ENCODE measurements at regions not wholly inside any gene's neighbourhood (a gene's known extent, or its start where the extent isn't known, plus 50 kb on each side); places are given as distances from the start of the nearest gene placed in this dataset.

DNA sequence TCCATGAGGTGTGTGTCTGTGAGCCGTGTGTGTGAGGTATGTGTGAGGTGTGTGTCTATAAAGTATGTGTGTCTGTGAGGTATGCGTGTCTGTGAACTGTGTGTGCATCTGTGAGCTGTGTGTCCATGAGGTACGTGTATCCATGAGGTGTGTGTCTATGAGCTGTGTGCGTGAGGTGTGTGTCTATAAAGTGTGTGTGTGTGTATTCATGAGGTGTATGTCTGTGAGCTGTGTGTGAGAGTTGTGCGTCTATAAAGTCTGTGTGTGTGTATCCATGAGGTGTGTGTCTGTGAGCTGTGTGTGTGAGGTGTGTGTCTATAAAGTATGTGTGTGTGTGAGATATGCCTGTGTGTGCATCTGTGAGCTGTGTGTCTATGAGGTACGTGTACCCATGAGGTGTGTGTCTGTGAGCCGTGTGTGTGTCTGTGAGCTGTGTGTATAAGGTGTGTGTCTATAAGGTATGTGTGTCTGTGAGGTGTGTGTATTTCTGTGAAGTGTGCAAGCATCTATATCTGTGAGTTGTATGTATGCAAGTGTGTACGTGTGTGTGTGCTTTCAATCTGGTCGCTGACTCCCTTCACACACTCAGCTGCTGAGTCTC lies 91.9 kb upstream of the FOXP4 start:
- DNase-seq (ENCODE audit: low read depth), result no peak
- TF ChIP-seq, protein P1, sequence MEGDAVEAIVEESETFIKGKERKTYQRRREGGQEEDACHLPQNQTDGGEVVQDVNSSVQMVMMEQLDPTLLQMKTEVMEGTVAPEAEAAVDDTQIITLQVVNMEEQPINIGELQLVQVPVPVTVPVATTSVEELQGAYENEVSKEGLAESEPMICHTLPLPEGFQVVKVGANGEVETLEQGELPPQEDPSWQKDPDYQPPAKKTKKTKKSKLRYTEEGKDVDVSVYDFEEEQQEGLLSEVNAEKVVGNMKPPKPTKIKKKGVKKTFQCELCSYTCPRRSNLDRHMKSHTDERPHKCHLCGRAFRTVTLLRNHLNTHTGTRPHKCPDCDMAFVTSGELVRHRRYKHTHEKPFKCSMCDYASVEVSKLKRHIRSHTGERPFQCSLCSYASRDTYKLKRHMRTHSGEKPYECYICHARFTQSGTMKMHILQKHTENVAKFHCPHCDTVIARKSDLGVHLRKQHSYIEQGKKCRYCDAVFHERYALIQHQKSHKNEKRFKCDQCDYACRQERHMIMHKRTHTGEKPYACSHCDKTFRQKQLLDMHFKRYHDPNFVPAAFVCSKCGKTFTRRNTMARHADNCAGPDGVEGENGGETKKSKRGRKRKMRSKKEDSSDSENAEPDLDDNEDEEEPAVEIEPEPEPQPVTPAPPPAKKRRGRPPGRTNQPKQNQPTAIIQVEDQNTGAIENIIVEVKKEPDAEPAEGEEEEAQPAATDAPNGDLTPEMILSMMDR (IDR thresholded peaks at IDR 0.05; ENCODE audit: insufficient read depth, low read depth, low read length), result no peak
- H3K4me3 ChIP-seq (ENCODE audit: low read depth, low read length), result no peak overlapping the region

DNA sequence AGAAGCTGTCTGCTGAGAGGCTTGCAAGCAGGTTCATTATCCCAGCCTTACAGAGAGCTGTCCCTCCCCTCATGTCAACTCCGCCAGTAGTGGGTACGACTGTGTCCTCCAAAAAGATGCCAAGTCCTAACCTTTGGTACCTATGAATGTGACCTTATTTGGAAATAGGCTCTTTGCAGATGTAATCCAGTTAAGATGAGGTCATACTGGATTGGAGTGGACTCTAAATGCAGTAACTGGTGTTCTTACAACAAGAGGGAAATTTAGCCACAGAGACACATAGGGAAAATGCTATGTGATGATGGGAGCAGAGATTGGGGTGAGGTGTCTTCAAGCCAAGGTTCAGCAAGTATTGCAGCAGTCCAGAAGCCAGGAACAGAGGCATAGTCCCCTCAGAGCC lies 90.8 kb upstream of the FOXP4 start:
- DNase-seq (ENCODE audit: low read depth), result no peak
- H3K4me3 ChIP-seq (ENCODE audit: low read depth, low read length), result no peak overlapping the region
- TF ChIP-seq, protein P1 (IDR thresholded peaks at IDR 0.05; ENCODE audit: insufficient read depth, low read depth, low read length), result no peak

DNA sequence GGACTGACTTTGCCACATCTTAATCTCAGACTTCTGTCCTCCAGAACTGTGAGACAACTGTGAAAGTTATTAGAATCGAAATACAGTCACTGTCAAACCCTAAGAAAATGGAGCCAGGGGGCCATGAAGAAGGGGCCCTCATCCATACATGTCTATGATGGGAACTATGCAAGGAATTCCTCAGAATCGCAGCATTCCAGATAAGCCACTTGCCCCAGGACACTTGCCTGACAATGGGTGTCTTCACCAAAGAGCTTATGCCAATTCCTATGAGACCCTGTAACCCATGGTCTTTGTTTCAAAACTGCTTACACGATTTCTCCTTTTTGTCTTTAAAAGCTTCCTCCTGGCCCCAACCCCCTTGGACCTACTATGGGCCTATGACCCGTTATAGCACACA lies 90.4 kb upstream of the FOXP4 start:
- H3K4me3 ChIP-seq (ENCODE audit: low read depth, low read length), result no peak overlapping the region
- TF ChIP-seq, protein P1 (IDR thresholded peaks at IDR 0.05; ENCODE audit: insufficient read depth, low read depth, low read length), result no peak
- DNase-seq (ENCODE audit: low read depth), result no peak

DNA sequence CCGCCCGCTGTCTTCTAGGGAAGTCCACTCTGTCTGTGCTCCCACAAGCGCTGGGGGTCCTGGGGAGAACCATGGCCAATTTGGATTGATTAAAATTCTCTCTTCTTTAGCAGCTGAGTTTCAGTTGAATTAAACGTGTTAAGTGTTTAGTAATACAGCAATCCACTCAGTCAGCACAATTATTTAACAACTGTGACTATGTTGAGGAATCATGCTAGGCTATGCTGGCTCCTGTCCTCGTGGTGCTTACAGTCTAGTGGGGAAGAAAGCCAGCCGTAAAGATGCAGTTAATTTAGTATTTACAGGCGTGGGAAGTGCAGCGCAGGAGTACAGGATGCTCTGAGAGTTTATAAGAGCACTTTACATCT lies 88.9 kb upstream of the FOXP4 start:
- H3K4me3 ChIP-seq (ENCODE audit: low read depth, low read length), result no peak overlapping the region
- TF ChIP-seq, protein P1 (IDR thresholded peaks at IDR 0.05; ENCODE audit: insufficient read depth, low read depth, low read length), result no peak
- no peak for DNase-seq (ENCODE audit: low read depth)

DNA sequence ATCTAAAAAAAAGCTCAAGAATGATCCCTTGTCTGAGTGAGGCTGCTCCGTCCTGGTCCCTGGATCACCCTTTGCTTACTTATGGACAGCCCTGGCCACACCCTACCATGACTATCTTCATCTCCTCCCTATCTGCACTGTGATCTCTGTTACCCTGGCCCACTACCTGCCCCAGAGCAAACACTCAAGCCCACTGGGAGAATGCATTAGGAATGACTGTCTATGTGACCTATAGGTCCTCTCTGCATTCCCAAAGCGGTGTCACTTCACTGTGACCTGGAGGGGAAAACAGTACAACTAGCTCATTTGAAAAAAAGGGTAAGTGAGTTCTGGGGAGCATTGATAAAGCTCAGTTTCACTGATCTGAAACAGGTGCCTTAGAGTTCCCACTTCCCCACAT lies 86.4 kb upstream of the FOXP4 start:
- TF ChIP-seq, protein P1 (IDR thresholded peaks at IDR 0.05; ENCODE audit: insufficient read depth, low read depth, low read length), result no peak
- no peak overlapping the region for H3K4me3 ChIP-seq (ENCODE audit: low read depth, low read length)
- no peak for DNase-seq (ENCODE audit: low read depth)

DNA sequence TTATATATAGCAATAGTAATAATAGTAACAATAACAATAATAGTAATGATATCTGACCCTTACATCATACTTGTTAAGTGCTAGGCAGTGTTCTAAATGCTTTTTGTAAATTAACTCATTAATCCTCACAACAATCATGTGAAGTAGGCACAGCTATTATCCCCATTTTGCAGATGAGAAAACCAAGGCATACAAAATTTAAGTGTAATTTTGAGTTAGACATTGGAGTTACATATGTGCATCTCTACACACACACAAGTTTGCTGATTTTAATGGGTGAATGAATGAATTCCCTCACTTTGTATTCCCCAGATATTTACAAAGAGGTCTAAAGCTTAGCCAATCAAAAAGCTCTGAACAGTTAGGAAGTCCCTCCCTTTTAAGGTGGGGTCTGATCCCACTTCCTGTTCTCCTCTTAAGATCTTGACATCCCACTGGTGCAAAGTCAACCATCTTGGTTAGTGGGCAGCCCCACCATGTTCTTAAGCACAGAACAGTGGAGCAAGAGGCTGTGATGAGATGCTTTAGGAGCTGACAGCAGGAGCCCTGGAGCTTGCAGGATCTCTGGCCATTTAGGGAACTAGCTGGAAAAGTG lies 85.3 kb upstream of the FOXP4 start:
- H3K4me3 ChIP-seq (ENCODE audit: low read depth, low read length), result no peak overlapping the region
- TF ChIP-seq, protein P1 (IDR thresholded peaks at IDR 0.05; ENCODE audit: insufficient read depth, low read depth, low read length), result no peak
- no peak for DNase-seq (ENCODE audit: low read depth)

DNA sequence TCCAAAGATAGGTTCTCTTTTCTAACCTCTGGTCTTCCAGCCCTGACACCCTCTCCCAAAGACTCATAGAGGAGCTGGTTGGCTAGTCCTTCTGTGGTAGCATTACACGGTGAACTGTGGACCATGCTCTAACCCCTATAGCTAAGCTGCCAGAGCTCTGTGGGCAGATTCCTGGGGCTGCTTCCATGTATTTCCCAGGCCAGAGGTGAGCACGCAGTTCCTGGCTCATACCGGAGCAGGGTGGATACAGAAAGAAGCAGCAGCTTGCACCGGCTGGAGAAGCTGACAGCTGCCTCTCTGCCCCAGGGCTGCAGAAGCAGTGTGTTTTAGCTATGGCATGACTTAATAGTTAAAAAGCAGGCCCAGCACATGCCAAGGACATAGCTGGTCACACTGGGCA lies 84.1 kb upstream of the FOXP4 start:
- DNase-seq (ENCODE audit: low read depth), result no peak
- no peak overlapping the region for H3K4me3 ChIP-seq (ENCODE audit: low read depth, low read length)

More for the DNA sequence above, 84.1 kb upstream of the FOXP4 start:
- TF ChIP-seq, protein P1 (IDR thresholded peaks at IDR 0.05; ENCODE audit: insufficient read depth, low read depth, low read length), result no peak
